VCaP (cell line): ENCODE measurements at regions not wholly inside any gene's neighbourhood (a gene's known extent, or its start where the extent isn't known, plus 50 kb on each side); places are given as distances from the start of the nearest gene placed in this dataset.
"Not testable (repeated sequence)": the region's sequence is repeated elsewhere in the genome, so short reads cannot be mapped to it uniquely, and the experiment has no call there.

Experiments used
- H3K27ac ChIP-seq: fragments of 450-650 bp; 2 replicates; pipeline ENCODE4 v1.5.1; 2017
- CTCF ChIP-seq: fragments of 450-650 bp; conservative IDR thresholded peaks from 2 replicates; pipeline ENCODE4 v1.5.1; 2017; ENCODE audit warnings: mild to moderate bottlenecking, moderate library complexity

GRCh38 chr1:168490306-168490705, 53.5 kb downstream of the XCL2 start:
- H3K27ac ChIP-seq: no peak overlapping the region
- no peak for TF ChIP-seq CTCF

GRCh38 chr1:168488138-168488537, 55.7 kb downstream of the XCL2 start:
- no peak overlapping the region for H3K27ac ChIP-seq
- no peak for TF ChIP-seq CTCF

GRCh38 chr1:168486820-168487219, 57.0 kb downstream of the XCL2 start:
- not testable (repeated sequence) for H3K27ac ChIP-seq

- no peak overlapping the region for H3K27ac ChIP-seq
Observed at GRCh38 chr1:168485048-168485447, 58.7 kb downstream of the XCL2 start.

GRCh38 chr1:168484083-168484482, 59.7 kb downstream of the XCL2 start:
- TF ChIP-seq CTCF: no peak
- H3K27ac ChIP-seq: no peak overlapping the region

More at GRCh38 chr1:168485048-168485447, 58.7 kb downstream of the XCL2 start:
- TF ChIP-seq CTCF: no peak

GRCh38 chr1:168483539-168483938, 60.3 kb downstream of the XCL2 start:
- no peak overlapping the region for H3K27ac ChIP-seq
- TF ChIP-seq CTCF: no peak

GRCh38 chr1:168482106-168482505, 61.7 kb downstream of the XCL2 start:
- no peak overlapping the region for H3K27ac ChIP-seq
- no peak for TF ChIP-seq CTCF

- no peak overlapping the region for H3K27ac ChIP-seq
- TF ChIP-seq CTCF: no peak
Observed at GRCh38 chr1:168481586-168481985, 62.2 kb downstream of the XCL2 start.
